ENCODE measurements at regions not wholly inside any gene's neighbourhood (a gene's known extent, or its start where the extent isn't known, plus 50 kb on each side); places are given as distances from the start of the nearest gene placed in this dataset.
"Not testable (repeated sequence)": the region's sequence is repeated elsewhere in the genome, so short reads cannot be mapped to it uniquely, and the experiment has no call there.

DNA sequence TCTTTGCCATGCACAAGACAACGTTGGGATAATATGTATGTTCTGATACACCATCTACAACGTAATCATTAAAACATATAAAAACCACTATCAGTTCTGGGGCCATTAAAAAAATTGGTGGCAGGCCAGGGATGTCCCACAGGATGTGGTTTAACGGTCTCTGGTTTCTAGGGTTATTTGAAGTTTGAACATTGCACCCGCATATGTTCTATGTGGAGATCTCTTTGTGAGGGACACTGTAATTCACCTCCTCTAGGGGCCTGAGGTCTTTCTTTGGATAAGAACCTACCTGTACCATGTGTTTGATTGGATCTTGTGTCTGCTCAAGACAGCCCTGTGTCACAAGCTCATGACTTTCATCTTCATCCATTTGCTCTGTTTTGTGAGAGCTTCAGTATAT is 73.2 kb downstream of the GGTLC2 start:
- DNase-seq = no peak

DNA sequence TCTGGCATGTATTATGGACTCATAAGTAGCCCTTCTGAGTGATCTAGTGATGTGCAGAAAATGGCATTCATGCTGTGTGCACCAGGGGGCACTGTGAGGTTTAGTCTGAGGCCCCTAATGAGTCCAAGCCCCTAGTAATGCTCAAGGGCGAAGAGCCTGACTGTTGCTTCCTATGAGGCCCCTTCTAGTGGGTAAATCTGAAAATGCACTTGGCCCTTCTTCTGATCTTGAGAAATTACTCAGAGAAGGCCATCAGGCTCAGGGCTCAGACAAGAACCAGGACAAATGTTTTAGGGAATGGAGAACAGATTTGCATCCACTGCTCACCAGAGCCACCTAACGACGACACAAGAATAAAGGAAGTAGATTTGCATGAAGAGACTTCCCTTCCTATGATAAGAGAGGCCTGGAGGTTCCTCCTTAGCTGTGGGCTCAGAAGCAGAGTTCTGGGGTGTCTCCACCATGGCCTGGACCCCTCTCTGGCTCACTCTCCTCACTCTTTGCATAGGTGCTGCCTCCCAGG is 75.8 kb downstream of the GGTLC2 start:
- DNase-seq = peak; percentile 11

DNA sequence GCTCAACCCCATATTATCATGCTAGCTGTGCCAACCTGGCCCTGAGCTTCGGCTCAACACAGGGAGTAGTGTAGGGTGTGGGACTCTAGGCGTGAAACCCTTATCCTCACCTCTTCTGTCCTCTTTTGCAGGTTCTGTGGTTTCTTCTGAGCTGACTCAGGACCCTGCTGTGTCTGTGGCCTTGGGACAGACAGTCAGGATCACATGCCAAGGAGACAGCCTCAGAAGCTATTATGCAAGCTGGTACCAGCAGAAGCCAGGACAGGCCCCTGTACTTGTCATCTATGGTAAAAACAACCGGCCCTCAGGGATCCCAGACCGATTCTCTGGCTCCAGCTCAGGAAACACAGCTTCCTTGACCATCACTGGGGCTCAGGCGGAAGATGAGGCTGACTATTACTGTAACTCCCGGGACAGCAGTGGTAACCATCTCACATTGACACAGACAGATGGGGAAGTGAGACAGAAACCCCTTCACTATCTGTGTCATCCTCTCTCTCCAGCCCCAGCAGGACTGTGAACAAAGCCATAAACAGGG is 76.4 kb downstream of the GGTLC2 start:
- no peak for DNase-seq

DNA sequence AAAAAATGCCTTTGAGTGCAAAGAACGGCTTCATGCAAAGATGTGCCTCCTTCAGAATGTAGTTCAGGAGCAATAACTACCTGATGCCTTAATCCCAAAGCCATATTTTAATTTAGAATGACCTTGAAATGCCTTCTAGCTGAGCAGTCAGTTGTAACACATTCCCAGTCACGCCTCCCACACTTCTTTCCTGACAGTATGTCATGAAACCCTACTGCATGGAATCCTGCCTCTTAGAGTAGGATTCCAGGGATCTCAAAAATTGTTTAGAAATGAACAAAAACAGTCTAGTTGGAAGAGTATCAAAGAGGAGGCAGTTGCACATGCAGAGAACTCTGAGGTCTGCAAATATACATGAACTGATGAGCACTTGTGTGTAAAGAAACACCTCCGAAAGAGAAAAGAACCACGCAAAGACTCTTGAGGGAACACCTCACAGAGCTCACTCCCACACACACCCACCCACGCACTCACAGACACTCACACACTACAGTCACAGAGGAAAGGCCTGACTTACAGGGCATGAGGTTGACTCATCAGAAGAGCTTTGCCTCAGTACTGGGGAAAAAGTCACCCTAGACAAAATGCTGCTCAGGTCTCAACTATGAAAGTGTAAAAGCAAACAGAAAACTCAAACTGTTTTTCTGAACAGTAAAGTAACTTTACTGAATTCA is 77.4 kb downstream of the GGTLC2 start:
- DNase-seq = peak; percentile 17

DNA sequence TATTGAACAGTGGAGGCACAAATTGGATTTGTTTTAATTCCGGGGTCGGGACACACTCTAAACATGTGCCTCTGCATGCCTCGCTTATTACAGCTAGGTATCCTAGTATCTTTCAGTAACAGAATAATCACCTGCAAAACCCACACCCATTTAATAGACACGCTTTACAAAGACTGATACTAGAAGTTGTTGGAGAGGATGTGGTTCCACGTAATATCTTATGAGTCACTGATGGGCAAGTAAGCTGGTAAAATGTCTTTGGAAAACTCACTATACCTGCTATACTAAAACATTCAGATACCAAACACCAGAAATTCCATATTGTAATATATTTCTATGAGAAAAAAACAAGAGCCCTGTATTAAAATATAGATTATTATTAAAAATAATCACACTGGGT is 84.0 kb downstream of the GGTLC2 start:
- DNase-seq = no peak

DNA sequence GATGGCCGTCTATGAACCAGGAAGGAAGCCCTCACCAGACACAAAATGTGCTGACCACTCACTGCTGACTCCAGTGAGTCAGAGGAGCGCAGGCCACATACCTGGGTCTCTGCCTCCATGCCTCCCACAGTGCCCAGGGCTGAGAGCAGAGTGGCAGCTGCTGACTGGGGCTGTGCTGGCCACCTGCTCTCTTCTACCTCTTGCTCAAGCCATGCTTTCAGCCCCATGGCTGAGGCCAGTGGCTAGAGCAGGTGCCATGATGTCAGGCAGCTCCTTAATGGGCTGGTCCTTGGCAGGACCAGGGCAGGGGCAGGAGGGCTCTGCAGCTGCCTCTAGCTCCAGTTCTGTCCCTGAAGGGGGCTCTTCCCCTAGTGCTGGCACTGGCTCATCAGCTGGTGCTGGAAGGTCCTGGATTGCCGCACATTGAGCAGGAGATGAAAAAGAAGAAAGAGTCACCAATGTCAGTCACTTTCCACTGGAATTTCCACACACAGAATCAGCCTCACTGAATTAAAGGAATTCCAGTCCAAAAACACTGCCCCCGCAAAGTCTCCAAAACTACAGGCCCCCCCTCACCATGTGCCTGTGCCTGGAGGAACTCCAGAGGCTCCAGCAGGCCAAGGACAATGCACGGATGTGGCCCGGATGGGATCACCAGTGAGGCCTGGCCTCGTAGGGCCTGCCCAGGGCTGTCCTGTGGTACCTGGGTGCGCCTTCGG is 86.4 kb downstream of the GGTLC2 start:
- no peak for DNase-seq

DNA sequence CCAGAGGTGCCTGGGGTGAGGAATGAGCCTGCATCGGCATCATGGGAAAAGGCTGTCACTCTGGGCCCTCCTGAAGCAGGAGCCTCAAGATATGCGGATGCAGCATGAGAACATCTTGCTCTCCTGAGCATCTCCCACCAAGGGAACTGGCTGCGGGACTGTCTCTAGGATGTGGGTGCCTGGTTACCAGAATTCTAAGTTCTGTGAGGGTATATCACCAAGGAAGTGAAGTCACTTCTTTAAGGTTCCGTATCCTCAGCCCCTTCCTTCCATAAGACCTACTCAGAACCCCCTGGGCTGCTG is 86.9 kb downstream of the GGTLC2 start:
- DNase-seq = no peak

DNA sequence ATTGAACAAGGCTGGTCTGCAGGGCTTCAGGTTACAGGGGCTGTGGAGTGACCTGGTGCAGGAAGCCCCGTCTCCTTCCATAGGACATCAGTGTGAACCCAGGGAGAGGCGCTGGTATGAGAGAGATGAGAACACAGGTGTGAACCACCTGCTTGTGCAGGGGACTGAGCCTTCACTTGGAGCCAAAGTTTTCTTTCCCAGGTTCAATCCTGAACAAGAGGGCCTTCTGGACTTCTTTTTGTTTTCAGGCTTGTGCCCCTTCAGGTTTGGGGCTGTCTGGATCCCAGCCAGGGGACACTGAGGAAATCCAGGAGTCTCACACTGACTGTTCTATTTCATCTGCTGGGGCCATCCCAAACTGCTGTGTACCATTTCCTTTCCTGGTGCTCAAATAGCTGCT is 88.6 kb downstream of the GGTLC2 start:
- not testable (repeated sequence) for DNase-seq

DNA sequence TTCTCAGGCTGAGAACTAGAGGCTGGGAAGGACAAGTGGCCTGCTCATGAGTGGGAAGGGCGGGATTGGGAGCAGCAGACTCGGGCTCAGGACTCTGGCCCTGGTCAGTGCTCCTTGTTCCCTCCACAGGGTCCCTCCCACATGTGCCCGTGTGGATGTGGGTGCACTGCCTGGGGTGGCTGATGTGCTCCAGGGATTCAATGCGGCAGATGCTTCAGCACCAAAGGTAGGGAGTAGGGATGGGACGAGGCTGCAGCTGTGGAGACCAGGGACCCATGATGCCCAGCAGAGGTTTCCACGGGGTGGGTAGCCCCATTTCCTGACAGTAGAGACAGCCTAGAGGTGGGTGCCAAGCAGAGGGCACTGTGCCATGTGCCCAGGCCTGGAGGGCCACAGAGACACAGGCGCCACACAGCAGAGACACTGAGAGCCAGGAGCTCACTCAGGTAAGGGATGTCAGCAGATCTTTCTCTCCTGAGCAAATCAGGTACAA is 89.5 kb downstream of the GGTLC2 start:
- DNase-seq = no peak

DNA sequence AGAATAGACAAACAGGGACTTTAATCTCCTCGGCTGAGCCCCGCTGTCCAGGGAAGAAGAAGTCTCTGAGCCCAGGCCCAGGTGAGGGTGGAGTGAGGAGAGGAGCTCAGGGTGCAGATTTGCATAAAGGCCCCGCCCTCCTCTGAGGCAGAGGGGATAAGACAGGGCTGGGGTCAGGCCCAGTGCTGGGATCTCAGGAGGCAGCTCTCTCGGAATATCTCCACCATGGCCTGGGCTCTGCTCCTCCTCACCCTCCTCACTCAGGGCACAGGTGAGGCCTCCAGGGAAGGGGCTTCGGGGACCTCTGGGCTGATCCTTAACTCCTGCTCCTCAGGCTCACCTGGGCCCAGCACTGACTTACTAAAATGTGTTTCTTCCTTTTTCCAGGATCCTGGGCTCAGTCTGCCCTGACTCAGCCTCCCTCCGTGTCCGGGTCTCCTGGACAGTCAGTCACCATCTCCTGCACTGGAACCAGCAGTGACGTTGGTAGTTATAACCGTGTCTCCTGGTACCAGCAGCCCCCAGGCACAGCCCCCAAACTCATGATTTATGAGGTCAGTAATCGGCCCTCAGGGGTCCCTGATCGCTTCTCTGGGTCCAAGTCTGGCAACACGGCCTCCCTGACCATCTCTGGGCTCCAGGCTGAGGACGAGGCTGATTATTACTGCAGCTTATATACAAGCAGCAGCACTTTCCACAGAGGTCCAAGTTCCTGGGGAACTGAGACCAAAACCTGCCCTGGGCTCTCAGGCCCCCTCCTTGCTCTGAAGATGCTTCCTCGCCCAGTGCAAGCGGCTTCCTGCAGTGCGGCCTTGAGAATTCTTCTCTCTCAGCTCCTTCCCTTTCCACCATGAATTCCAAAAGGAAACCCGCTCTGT is 90.2 kb downstream of the GGTLC2 start:
- not testable (repeated sequence) for DNase-seq

DNA sequence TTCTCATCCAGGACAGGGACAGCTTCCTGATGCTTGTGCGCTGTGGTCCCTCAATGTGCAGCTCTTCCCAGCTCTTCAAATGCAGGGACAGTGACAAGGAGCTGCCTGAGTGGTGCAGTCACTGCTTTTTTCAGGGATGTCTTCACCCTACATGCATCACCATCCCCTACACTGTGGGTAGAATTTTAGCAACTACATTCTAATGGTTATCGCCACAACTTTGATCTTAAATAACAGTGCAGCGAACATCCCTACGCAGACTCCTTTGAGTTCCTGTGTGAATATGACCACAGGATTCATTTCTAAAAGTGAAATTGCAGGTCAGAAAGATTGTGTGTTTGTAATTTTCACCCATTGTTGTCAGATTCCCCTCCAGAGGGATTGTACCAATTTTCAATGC is 90.9 kb downstream of the GGTLC2 start:
- not testable (repeated sequence) for DNase-seq

DNA sequence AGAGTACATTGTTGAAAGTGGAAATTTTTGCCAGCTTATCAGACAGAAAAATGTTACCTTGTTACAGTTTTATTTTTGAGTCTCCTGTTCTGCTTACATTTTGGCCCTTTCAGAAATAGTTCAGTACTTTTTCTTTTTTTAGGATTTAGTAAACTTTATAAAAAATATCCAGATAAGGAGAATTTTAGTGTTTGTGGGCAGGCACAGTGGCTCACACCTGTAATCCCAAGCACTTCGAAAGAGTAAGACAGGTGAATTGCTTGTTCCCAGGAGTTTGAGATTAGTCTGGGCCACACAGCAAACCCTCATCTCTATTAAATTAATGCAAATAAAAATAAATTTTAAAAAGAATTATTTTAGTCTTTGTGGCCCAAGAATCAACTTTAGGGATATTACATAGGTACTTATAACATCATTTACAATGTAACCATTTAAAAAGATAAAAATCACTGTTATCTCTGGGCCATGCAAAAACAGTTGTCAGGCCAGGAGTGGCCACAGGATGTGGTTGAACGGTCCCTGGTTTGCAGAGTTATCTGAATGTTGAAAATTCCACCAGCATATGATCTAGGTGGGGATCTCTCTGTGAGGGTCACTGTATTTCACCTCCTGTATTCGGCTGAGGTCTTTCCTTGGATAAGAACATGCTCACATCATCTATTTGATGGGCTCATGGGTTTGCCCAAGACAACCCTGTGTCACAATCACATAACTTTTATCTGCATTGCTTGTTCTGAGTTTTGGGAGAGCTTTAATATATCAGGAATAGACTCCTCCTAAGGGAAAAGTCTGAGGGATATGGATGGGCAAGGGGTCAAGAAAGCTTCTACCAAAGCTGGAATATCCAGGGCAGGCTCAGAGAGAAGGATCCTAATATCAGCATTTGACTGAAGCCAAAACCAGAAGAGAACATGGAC is 91.5 kb downstream of the GGTLC2 start:
- DNase-seq = no peak

DNA sequence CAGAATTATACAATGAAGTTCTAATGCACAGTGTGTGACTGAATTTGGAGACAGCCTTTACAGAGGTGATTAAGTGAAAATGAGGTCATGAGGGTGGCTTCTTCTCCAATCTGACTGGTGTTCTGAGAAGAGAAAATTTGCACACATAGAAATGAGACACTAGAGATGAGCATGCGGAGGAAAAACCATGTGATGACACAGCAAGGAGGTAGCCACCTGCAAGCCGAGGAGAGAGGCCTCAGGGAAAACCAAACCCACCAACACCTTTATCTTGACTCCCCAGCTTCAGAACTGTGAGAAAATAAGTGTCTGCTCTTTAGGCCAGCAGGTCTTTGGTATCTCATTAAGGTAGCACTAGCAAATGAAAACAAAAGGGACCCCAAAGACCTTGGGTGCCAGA is 93.2 kb downstream of the GGTLC2 start:
- no peak for DNase-seq

DNA sequence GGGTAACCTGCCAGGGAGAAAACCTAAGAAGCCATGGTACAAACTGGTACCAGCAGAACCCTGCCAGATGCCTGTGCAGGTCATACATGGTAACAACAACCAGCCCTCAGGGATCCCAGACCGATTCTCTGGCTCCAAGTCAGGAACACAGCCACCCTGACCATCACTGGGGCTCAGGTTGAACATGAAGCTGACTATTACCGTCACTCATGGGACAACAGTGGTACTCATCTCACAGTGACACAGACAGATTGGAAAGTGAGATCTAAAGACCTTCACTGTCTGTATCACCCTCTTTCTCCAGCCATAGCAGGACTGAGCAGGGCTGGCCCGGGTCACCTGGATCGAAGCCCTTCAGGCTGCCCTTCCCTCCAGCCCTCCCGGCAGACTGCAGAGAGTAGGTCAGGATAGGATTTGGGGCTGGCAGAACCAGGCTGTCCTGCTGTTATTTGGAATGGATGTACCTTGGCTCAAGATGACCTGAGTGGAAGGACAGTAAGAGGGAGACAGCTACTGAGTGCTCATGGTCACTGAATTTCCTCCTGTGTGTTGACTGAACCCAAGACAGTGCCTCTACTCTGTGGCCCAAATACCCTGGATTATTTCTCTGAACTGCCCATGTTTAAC is 94.7 kb downstream of the GGTLC2 start:
- DNase-seq = no peak

DNA sequence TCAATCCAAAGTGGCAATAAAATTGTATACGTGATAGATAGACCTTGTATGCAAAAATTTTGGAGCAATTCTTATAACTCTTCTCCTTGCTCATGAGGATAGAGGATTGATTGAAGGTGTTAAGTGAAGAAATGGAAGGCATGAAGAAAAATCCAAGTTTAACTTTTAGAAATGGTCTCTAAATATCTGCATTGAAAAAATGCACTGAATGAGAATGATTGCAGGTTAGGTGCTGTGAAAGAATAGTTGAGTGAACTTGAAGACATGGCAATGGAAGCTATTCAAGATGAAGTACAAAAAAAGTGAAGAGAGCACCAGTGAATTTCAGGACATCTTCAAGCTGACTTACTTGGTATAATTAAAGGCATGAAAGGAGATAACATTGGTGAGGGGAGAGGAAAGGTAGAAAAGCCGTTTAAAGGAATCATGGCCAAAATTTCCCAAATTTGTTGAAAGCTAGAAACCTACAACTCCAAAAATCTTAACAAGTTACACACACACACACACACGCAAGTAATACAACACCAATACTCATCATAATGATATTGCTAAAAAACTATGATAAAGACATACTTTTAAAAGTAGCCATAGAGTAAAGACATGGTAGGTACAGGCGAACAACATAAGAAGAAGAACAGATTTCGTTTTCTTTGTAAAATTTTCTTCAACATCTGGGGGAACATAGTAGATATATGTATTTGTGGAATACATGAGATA is 96.3 kb downstream of the GGTLC2 start:
- DNase-seq = no peak

DNA sequence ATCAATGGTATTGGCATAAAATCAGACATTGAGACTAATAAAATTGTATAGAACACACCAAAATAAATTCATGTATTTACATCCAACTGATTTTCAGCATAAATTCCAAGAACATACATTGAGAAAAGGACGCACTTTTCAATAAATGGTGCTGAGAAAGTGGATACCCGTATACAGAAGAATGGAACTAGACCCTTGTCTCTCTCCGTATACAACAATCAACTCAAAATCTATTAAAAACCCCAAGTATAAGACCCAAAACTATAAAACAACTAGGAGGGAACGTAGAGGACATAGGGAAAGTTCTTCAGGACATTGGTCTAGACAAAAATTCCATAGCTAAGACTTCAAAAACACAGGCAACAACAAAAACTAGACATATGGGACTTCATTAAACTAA is 97.4 kb downstream of the GGTLC2 start:
- DNase-seq = no peak

DNA sequence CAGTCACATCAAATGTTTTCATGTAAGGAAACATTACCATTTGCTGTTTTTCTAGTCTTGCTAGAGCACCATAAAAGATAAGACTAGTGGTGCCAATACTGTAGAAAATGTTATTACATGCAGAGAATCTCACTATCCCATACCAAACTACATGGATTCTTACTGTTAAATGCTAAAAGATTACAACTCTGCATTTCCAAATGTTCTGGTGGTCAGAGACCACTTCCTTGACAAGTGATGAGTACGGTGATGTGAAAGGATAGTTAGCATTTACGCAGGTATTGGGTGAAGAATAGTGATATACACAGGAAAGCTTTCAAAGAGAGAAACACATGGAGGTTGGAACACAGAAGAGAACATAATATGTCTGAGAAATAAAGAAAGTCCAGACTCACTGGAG is 98.2 kb downstream of the GGTLC2 start:
- no peak for DNase-seq

DNA sequence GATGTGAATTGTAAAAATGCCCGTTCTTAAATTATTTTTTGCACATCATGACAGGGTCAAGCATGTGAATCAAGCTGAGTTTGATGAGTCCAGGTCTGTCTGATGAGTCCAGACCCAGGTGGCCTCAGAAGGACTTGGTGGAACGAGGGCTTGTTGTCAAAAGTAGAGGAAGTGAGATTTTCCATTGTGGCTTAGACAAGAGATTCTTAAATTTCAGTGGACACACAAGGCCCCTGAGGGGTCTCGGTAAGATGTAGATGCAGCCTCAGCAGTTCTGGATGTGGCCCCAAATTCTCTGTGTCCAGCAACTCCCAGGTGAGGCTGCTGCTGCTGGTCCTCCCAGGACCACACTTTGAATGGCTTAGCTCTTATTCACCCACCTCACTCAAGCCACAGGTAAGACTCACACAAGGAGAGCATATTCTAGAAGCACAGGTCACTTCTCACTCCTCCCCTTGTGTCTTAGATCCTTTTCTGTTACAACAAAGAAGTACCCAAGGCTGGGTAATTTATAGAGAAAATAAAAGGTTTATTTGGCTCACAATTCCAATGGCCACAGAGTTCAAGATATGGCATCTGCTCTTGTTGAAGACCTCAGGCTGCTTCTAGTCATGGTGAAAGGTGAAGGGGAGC is 98.8 kb downstream of the GGTLC2 start:
- DNase-seq = no peak

DNA sequence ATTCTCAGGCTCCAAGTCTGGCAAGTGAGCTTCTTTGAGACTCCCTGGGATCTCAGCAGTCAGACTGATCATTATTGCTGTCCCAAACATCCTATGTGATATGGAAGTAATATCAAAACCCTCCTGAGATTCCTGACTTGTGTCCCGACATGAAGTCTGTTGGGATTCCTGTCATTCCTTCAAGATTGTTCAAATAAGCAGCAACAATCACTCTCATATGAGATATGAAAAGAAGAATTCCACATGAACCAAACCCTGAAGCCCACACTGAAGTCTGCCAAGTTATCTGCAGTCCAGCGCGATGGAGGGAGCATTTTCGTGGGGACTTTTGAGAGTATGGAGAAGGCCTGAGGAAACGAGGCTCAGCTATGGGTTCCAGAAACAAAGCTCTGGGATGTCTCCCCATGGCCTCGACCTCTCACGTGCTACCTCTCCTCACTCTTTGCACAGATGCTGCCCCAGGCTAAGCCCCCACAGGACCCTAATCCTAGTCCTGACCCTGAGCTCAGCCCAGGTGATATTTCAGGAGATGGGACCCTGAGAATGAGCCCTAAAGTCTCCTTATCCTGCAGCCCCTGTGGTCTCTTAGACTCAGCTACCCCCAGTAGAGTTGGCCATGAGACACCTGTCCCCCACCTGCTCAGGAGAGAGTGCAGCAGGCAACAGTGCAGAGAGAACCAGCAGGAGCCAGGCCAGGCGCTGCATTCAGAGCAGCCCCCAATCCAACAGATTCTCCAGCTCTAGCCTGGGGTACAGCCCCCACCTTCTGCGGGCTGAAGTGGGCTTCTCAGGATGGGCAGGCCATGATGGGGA is 100.2 kb downstream of the GGTLC2 start:
- DNase-seq = no peak

Measured in fibroblast of skin of abdomen (primary cell).